ENCODE measurements at regions not wholly inside any gene's neighbourhood (a gene's known extent, or its start where the extent isn't known, plus 50 kb on each side); places are given as distances from the start of the nearest gene placed in this dataset.

GRCh38 chr11:26149585-26149984 lies 182.3 kb upstream of the ANO3 start:
- ChIA-PET CTCF (interaction anchor here (0.9 kb wide), 1 partner anchor 14 kb away, joined by 4 read pairs; no protein-coding TSS in a partner anchor), POLR2A (ENCODE audit: low non-redundant PET) (no interaction called here)
- H3K27ac ChIP-seq: no peak overlapping the region
- no peak for TF ChIP-seq CTCF (conservative IDR thresholded peaks at IDR 0.05; ENCODE audit: low read depth)
- DNase-seq (ENCODE audit: low spot score): no peak

- ChIA-PET POLR2A (ENCODE audit: low non-redundant PET) (no interaction called here), CTCF (interaction anchor here (0.9 kb wide), 1 partner anchor 15 kb away, joined by 4 read pairs; no protein-coding TSS in a partner anchor)
- TF ChIP-seq CTCF (conservative IDR thresholded peaks at IDR 0.05; ENCODE audit: low read depth): no peak
- DNase-seq (ENCODE audit: low spot score): no peak
- no peak overlapping the region for H3K27ac ChIP-seq
Measured at GRCh38 chr11:26150031-26150430, 181.9 kb upstream of the ANO3 start.

- no peak for DNase-seq (ENCODE audit: low spot score)
- no peak overlapping the region for H3K27ac ChIP-seq
- POLR2A ChIA-PET (ENCODE audit: low non-redundant PET): no interaction called here
- CTCF ChIA-PET: interaction anchor here (0.5 kb wide), 1 partner anchor 177 kb away, joined by 6 read pairs; no protein-coding TSS in a partner anchor
- TF ChIP-seq CTCF (conservative IDR thresholded peaks at IDR 0.05; ENCODE audit: low read depth): no peak
Measured at GRCh38 chr11:26158251-26158650, 173.7 kb upstream of the ANO3 start.

- ChIA-PET POLR2A (ENCODE audit: low non-redundant PET) (no interaction called here), CTCF (no interaction called here)
- no peak for DNase-seq (ENCODE audit: low spot score)
- H3K27ac ChIP-seq: no peak overlapping the region
- TF ChIP-seq CTCF (conservative IDR thresholded peaks at IDR 0.05; ENCODE audit: low read depth): no peak
Measured at GRCh38 chr11:26162291-26162690, 169.6 kb upstream of the ANO3 start.

GRCh38 chr11:26186389-26186788 lies 145.5 kb upstream of the ANO3 start:
- no peak for DNase-seq (ENCODE audit: low spot score)
- no peak overlapping the region for H3K27ac ChIP-seq
- CTCF ChIA-PET: interaction anchor here (0.6 to 0.7 kb wide), 2 partner anchors 39 to 94 kb away, joined by 3 read pairs; no protein-coding TSS in a partner anchor
- TF ChIP-seq CTCF (conservative IDR thresholded peaks at IDR 0.05; ENCODE audit: low read depth): no peak
- POLR2A ChIA-PET (ENCODE audit: low non-redundant PET): no interaction called here

GRCh38 chr11:26187639-26188038 lies 144.3 kb upstream of the ANO3 start:
- ChIA-PET POLR2A (ENCODE audit: low non-redundant PET) (no interaction called here), CTCF (no interaction called here)
- peak; percentile 63 for DNase-seq (ENCODE audit: low spot score)
- no peak overlapping the region for H3K27ac ChIP-seq
- TF ChIP-seq CTCF (conservative IDR thresholded peaks at IDR 0.05; ENCODE audit: low read depth): no peak

GRCh38 chr11:26188554-26188953 lies 143.4 kb upstream of the ANO3 start:
- DNase-seq (ENCODE audit: low spot score): no peak
- no peak for TF ChIP-seq CTCF (conservative IDR thresholded peaks at IDR 0.05; ENCODE audit: low read depth)
- POLR2A ChIA-PET (ENCODE audit: low non-redundant PET): no interaction called here
- CTCF ChIA-PET: no interaction called here
- H3K27ac ChIP-seq: no peak overlapping the region

Data from RWPE1 (cell line).